ENCODE measurements at regions not wholly inside any gene's neighbourhood (a gene's known extent, or its start where the extent isn't known, plus 50 kb on each side); places are given as distances from the start of the nearest gene placed in this dataset.
"Not testable (repeated sequence)": the region's sequence is repeated elsewhere in the genome, so short reads cannot be mapped to it uniquely, and the experiment has no call there.

DNA sequence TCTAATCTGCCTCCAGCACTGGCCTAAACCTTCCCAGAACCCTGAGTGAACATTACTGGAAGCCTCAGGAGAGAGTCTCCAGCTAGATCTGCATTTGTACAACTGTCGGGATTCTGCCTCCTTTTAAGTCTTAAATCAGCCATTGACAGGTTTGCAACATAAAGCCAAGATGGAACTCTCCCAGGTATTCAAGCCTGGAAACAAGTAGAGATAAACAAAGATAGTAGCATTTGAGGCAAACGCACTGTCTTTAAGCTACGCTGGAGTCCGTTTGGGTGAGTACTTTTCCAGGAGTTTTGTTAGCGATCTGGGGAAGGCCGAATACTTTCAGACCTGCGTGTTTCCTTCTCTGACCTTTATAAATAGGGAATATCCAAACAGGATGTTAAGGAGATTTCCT is 317.2 kb upstream of the FZD8 start:
- no peak for DNase-seq (ENCODE audit: low read depth in 2 of 3, low spot score in 2 of 3)

DNA sequence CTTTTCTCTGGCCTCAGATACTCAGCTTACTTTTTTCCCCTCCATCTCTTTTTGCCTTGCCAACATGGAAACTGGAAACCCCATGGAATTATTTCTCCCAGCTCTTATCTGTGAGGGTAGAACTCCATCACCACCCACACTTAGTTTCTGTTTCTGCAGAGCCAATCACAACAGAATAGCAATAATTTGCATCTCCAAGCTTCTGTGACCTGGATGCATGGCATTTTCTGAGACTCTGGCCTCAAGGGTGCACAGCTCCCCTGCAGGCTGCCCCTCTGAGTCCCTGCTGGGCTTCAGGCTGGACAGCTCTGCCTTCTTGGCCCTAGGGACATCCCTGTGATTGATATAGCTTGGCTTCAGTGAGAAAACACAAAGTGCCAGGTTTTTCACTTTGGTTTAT is 316.5 kb upstream of the FZD8 start:
- DNase-seq (ENCODE audit: low read depth in 2 of 3, low spot score in 2 of 3), result not testable (repeated sequence)

DNA sequence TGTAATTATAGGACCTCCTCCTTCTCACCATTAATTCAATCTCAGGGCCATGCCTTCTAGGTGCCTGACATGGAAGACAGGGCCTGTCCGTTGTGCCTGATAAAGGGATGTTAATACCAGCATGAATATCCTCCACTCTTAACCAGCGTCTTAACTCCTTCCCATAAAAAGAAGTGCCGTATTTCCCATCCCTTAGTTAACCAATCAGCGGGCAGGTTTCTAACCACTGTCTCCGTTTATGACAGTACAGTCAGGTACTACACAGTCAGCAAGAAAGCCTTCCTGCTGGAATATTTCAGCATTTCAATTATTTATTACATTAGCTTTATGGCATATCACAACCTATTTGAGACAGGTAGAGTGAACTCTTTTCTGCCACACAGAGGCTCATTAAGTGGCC is 308.6 kb upstream of the FZD8 start:
- DNase-seq (ENCODE audit: low read depth in 2 of 3, low spot score in 2 of 3), result no peak

DNA sequence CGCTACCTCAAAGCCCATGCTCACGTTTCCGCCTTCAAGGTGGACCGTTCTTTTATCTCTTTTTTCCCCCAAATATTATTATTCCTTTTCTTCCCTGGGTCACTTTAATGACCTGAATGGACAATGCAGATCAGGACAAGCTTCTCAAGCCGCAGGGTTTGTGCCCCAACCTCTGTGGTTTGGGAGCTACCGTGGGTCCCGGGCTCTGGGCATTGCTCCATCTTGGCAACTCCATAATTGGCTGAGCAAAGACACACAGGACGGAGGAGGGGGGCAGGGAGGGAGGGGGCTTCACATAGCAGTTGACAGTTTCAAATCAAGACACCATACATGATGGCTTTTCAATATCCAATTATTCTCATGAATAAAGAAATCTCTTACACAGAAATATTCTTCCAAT is 308.1 kb upstream of the FZD8 start:
- no peak for DNase-seq (ENCODE audit: low read depth in 2 of 3, low spot score in 2 of 3)

DNA sequence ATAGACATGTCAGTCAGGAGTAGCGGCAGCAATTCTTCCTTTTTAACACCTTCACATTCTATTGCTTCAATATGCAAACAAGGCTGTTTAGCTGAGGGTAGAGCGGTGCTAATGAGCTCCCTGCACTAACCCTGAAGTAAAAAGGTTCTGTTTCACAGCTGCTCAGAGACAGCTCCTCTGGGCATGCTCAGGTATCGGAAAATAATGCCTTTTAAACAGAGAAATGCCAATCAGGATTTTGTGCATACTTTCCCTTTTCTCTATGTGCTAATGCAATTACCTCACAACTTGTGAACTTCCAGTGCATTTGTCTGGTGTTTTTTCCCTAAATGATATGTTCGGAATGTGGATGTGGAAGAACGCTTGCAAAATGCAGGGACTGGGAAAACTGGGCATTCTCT is 307.7 kb upstream of the FZD8 start:
- no peak for DNase-seq (ENCODE audit: low read depth in 2 of 3, low spot score in 2 of 3)

DNA sequence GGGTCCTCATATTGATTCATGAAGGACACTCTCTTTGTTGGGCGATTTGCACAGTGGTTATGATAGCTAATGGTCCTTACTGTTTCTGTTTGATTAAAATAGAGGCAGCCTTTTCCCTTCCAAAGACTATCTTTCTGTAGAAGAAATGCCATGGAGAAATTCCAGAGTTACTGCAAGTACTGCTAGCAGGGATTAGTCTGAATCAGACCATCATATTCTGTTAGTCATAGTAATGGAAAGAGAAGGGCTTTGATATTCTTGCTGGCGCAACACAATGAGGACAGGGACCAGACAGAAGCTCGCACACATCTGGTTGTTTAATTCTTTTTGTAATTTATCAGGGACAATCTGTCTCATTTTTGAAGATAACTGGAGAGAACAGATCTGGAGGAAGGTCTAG is 304.5 kb upstream of the FZD8 start:
- no peak for DNase-seq (ENCODE audit: low read depth in 2 of 3, low spot score in 2 of 3)

DNA sequence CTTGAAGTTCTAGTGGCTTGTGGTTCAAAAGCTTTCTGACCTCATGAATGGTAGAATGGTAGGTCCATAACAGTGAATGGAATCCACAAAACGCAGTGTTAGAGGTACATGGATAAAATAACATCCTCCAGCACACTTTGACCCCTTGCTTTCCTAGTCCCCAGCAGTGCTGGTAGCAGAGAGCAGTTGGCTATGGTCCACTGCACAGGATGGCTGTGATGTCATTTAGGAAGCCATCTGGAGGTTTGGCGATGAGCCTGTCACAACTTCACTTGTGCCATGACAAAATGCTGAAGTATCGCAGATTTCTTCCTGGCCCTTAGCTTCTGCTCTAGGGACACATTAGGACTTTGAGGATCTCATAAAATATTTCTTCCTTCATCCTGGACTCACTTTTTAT is 300.0 kb upstream of the FZD8 start:
- DNase-seq (ENCODE audit: low read depth in 2 of 3, low spot score in 2 of 3), result no peak

DNA sequence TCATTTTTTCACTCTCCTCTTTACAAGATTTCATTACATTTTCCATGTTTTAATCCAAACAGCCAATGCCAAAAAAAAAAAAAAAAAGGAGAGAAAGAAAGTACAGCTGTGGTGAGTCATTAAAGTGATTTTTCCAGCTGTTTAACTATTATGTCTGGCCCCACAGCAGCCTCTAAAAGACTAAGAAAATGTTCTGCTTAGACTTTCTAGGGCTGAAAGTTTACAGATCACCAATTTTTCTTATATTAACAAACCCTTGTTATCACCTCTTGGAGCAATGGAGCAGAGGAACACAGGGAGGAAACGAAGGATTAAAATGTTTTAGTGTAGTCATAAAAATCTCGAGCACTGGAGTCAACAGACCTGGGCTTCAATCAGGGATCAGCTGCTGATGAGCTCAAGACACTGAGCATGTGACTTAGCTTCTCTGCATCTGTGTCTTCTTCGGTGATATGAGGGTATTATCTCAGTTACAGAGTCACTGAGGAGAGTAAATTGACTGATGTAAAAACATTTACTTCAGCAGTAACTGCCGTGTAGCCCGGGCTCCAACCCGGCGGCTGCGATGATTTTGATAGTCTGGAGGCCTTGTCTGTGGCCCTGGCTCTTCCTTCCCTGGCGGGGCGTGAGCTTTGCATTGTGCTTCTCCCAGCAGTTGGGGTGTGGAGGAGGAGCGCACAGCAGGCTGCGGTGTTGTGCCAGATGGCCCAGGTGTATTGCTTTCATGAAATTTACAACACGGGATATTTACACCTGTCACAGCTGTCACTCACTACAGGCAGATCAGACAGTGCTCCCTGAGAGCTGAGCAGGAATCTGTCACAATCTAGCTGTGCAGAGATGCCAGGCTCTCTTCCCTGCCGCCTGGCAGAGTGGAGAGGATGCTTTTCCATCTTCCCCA is 298.3 kb upstream of the FZD8 start:
- DNase-seq (ENCODE audit: low read depth in 2 of 3, low spot score in 2 of 3), result no peak

DNA sequence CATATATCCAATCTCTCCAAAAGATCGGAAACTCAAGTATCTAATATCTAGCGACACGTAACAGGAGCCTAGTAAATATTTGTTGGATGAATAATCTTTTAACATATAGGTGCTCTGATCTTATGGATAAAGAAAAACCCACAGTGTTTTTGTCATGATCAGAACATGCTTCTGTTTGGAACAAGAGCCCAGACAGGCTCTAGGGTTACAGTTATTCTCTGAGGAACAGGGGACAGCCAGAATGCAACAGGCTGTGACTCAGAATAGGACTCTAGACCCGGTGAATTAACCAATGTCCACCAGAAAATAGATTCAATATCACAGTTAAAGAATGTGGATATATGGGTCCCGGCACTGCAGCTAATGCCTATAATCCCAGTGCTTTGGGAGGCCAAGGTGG is 296.1 kb upstream of the FZD8 start:
- DNase-seq (ENCODE audit: low read depth in 2 of 3, low spot score in 2 of 3), result no peak

DNA sequence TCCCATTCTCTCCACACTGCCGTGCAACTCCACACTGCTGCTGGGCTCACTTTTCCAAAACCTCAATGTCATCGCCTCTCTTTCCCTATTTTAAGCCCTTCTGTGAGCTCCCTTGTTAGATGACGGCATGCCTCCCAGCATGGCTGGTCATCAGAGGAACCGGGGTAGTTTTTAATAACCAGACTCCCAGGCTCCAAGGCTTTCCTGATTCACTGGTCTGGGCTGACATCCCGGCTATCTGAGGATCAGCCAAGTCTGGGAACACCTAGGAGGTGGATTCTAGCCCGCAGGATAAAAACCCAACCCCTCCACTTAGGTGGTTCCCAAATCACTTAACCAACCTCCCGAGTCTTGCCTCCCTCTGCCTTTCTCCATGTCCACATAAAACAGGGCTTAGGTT is 295.4 kb upstream of the FZD8 start:
- DNase-seq (ENCODE audit: low read depth in 2 of 3, low spot score in 2 of 3), result no peak

DNA sequence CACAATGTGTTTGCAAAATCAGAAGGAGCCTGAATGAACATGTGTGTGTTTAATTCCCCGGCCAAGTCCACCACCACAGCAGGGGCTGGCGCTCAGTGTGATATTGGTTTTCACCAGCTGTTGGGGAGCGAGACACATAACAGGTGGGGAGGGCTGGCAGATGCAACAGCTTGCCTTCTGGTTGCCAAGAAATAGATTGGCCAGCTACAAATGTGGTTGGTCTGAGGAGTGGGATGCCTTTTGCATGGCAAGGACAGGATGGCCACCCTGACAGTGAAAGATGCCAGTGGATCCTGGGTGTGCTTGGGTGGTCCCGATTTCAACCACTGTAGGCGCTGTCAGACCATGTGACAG is 292.5 kb upstream of the FZD8 start:
- DNase-seq (ENCODE audit: low read depth in 2 of 3, low spot score in 2 of 3), result no peak

DNA sequence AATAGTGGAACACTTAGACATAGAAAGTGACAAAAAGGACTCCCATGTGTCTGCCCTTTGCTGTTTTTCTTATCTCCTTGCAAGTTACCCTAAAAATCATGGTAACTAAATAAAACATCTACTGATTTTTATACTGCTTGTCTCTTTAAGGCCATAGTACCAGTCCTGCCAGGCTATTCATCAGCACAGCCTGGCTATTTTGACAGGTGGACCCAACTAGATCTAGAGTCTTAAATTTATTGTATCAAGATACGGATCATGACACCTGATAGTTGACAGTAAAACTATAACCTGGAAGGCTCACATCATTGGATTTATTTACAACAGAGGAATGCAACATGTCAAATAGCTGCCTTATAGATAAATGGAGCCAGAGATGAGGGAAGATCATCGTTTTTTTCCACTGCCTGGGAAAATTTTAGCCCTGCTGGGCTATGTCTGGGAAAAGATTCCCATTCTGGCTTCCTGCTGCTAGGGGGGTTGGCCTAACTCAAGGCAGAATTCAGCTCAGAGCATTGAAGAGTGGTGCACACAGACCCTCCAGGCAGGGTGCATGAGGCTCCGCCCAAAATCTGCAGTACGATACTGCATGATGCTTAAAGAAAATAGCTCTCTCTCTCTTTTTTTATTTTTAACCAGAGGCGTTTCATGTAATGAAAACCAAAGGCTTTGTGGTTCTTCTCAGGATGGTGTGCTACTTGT is 292.0 kb upstream of the FZD8 start:
- no peak for DNase-seq (ENCODE audit: low read depth in 2 of 3, low spot score in 2 of 3)

DNA sequence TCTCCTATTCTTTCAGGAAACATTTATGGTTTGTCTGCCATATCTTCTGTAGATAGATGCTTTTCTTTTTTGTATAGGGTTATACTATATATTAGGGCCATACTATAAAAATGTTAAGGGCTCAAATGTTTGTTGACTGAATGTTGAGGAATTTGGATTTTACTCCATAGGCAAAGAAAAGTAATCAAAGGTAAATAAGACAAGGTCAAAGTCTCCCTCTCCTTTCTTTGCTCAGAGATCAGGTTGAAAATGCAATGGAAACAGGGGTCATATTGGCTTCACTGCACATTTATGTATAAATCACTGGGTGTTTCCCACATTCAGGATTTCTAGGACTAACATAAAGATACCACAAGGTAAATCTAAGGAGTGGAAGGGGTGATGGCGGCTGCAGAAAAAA is 291.4 kb upstream of the FZD8 start:
- no peak for DNase-seq (ENCODE audit: low read depth in 2 of 3, low spot score in 2 of 3)

DNA sequence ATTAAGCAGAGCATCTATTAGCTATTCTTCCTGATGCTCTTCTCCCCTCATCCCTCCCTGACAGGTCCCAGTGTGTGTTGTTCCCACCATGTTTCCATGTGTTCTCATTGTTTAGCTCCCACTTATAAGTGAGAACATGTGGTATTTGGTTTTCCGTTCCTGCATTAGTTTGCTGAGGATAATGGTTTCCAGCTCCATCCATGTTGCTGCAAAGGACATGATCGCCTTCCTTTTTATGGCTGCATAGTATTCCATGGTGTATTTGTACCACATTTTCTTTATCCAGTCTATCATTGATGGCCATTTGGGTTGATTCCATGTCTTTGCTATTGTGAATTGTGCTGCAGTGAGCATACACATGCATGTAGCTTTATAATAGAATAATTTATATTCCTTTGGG is 287.9 kb upstream of the FZD8 start:
- DNase-seq (ENCODE audit: low read depth in 2 of 3, low spot score in 2 of 3), result not testable (repeated sequence)

DNA sequence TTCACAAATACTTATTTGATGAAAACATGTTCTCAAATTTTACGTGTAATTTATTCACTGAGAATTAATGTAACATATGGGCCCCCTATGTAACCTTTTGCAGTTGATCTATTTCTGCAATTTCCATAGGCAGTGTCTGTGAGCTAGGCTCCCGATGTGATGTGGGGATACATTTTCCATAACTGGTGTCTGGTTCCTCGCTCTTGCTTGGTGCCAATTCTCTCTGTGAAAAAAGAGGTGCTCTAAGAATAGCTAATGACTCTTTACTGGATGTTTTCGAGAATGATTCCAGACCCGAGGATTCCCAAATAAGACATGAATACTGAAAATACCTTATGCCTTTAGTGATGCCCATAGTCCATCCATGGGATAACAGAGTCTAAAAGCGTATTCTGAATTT is 286.7 kb upstream of the FZD8 start:
- DNase-seq (ENCODE audit: low read depth in 2 of 3, low spot score in 2 of 3), result no peak

DNA sequence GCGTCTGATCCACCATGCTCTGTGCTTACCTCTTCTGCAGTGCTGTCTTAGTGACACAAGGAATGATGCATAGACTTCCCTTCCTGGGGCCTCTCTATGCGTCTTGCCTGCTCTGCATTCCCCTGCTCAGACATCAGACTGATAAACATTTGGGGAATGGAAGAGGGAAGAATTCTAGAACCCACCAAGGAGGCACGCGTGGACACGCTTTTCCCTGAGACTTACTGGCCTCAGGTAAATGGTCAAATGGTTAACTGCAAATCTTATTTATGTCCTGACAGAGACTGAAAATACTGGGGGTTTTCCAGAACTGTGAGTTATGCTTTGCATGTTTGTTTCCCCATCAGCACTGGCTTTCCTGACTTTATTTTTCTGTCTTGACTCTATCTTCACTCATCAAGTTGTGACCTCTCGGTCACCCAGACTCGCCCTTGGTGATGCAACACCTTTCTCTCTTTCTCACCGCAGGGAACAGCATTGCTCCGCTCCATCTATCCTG is 285.9 kb upstream of the FZD8 start:
- DNase-seq (ENCODE audit: low read depth in 2 of 3, low spot score in 2 of 3), result no peak

DNA sequence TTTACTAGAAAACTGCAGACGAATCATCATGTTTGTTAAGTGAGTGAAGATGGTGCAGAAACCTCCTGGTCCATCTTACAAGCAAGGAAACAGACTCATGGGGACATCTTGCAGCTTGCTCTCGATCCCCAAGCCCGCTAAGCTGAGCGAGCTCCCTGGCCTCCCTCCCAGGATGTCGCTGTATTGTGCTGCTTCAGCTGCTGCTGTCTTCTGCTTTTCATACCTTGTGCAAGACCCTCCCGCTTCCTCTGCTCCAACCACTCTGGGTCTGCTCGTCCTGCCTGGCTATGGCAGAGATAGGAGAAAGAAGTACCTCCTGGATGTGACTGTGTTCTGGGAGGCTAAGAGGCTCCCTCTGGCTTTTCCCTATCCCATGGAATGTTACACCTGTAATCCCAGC is 285.2 kb upstream of the FZD8 start:
- no peak for DNase-seq (ENCODE audit: low read depth in 2 of 3, low spot score in 2 of 3)

DNA sequence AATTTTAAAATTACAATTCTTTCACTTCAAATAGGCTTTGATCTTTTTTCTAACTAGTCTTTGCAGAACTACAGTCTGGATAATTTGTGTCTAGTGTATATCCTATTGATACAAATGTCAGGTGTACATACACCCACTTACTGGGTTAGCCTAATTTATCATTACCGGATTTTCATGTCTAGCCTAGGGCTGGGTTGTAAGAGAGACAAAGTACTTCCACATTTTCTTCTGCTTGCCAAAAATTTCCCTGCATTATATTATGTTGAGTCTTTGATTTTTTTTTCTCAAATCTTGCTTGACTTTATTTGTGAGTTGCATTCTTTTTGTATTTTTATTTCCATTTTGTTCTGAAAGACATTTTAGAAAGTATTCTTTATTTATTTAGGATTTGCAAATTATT is 284.8 kb upstream of the FZD8 start:
- no peak for DNase-seq (ENCODE audit: low read depth in 2 of 3, low spot score in 2 of 3)

DNA sequence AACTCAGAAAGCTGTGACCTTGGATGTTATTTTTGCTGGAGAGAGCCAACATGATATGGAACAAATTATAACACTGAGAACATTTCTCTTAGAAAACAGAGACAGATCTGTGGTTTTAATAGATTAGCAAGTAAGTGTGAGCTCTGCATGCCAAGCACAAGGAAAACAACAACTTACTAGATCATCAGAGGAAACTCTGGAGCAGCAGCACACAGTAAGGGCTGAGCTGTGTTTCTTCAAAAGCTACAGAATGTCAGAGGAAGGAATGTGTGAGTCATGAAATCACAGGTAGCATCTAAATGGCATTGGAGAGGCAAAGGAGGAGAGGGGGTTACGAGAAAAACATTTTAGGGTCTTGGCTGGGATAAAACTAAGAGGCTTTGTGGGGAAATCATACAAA is 283.4 kb upstream of the FZD8 start:
- no peak for DNase-seq (ENCODE audit: low read depth in 2 of 3, low spot score in 2 of 3)

DNA sequence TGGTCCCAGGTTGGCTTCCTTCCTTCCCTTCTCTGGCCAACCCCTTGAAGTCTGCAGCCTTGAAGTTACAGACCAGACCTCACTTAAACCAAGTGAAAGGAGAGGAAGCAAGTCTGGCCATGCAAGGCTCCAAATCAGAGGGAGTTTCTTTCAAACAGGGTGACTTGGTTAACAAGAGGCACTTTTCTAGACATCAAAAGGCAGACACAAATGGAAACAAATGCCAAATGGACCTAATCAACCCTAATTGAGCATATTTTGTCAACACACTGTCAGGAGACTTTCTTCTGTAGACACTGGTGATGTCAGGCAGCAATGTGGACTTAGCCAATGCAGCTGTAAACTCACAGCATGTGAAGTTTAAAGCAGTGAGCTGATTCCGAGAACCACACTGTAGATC is 282.7 kb upstream of the FZD8 start:
- no peak for DNase-seq (ENCODE audit: low read depth in 2 of 3, low spot score in 2 of 3)

DNA sequence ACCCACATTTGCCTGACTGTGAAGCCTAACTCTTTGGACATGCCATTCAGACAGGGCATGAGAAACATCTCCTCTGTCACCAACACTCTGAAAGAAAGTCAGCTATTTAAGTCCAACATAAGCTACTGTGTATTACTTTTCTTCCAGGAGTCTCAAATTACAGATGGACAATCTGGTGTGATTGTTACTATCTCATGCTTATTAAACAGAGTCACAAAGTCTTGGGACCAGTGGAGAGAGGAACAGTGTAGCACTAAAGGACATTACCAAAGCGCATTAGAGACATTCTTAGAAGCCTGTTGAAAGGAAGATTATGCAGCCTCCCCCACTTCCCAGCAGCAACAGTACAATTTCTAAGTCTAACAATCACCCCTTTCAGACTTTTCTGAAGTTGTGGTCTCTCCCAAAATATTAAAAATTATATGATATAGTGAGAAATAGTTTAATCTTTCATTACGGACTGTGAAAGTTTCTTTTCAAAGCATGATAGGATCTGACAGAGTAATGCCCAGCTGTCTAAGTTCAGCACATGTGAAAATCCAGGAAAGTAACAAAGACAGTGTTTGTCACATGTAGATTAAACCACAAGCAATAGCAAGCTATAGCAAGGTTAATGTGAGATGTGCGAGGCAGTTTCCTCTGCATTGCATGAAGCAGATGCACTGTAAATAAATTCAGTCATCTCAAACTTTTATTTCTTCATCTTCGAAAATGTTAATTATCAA is 280.9 kb upstream of the FZD8 start:
- no peak for DNase-seq (ENCODE audit: low read depth in 2 of 3, low spot score in 2 of 3)

DNA sequence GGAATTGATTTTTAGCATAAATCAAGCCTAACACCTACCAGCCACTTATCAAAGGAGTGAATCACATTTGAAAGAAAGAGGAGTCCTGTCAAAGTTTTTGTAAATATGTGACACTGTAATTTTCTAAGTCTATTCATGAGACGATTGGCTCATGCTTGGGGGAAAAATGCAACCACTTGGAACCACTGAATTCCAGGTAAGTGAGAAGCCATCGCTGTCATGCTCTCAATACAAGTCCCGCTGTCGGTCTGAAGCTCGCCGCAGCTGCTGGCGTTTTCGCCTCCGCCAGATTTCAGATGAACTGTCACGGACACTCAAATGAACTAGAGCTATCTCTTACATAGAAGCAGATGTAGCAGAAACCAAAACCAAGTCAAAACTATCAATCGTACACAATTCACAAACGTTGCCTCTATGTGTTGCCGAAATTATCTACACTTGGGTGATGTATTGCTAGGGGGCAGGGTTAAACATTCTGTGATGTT is 279.8 kb upstream of the FZD8 start:
- DNase-seq (ENCODE audit: low read depth in 2 of 3, low spot score in 2 of 3), result no peak

Measured in activated CD8-positive, alpha-beta memory T cell treated with anti-CD3 and anti-CD28 coated beads for 48 hours (primary cell).